MCF 10A (cell line): ENCODE measurements at regions not wholly inside any gene's neighbourhood (a gene's known extent, or its start where the extent isn't known, plus 50 kb on each side); places are given as distances from the start of the nearest gene placed in this dataset.

Source experiments
- BruUV-seq: library from RNA; stranded (reverse); fragments of 400-500 nt; replicated peaks from 2 replicates; lab custom pipeline; 2021; lab: Mats Ljungman, UMichigan
- CTCF ChIA-PET: fragments of 300-600 bp; sonication (Branson Sonifier 250); formaldehyde crosslinking; extraction: SDS; loops from one replicate; lab custom pipeline; 2021; ENCODE audit warnings: antibody characterized with exemption, inconsistent platforms; lab: Yijun Ruan, JAX
- POLR2A ChIA-PET: fragments of 300-600, 350-650 bp; sonication (Branson Sonifier 250); formaldehyde crosslinking; extraction: SDS; loops from one replicate; lab custom pipeline; 2020; ENCODE audit warnings: antibody characterized with exemption, inconsistent platforms; lab: Yijun Ruan, JAX
- DNase-seq: peaks from one replicate; pipeline ENCODE4 v3.0.0-alpha.2; 2018; ENCODE audit not compliant: unreplicated experiment
- H3K27ac Mint-ChIP-seq: one replicate; pipeline ENCODE4 v1.8.0; 2022; ENCODE audit warnings: mild to moderate bottlenecking, low read depth, mixed read lengths; ENCODE audit not compliant: unreplicated experiment
- H3K27me3 Mint-ChIP-seq: one replicate; pipeline ENCODE4 v1.8.0; 2022; ENCODE audit warnings: mixed read lengths; ENCODE audit not compliant: insufficient read depth, unreplicated experiment
- H3K36me3 Mint-ChIP-seq: one replicate; pipeline ENCODE4 v1.8.0; 2022; ENCODE audit warnings: mild to moderate bottlenecking, moderate library complexity, mixed read lengths; ENCODE audit not compliant: insufficient read depth, unreplicated experiment
- H3K4me1 Mint-ChIP-seq: one replicate; pipeline ENCODE4 v1.8.0; 2022; ENCODE audit warnings: mixed read lengths; ENCODE audit not compliant: insufficient read depth, unreplicated experiment
- H3K4me3 Mint-ChIP-seq: one replicate; pipeline ENCODE4 v1.8.0; 2022; ENCODE audit warnings: mild to moderate bottlenecking, moderate library complexity, mixed read lengths; ENCODE audit not compliant: unreplicated experiment
- H3K9me3 Mint-ChIP-seq: one replicate; pipeline ENCODE4 v1.8.0; 2022; ENCODE audit warnings: mixed read lengths; ENCODE audit not compliant: unreplicated experiment
- CTCF ChIP-seq: fragments of 200-600 bp; IDR thresholded peaks from one replicate; pipeline ENCODE4 v1.8.0; 2022; ENCODE audit warnings: antibody characterized with exemption, mild to moderate bottlenecking; ENCODE audit not compliant: unreplicated experiment
- intact Hi-C: fragments of 100-400 bp; cut with micrococcal nuclease; formaldehyde crosslinking; loops from 2 replicates; pipeline ENCODE4 v1.14.1; 2022

GRCh38 chr2:120675460-120676130, 60.1 kb upstream of the GLI2 start:
- H3K4me1 Mint-ChIP-seq, result no peaks in the 10 kb centered on the region
- no peaks in the 10 kb centered on the region for H3K36me3 Mint-ChIP-seq
- peak; percentile 32 for DNase-seq
- BruUV-seq, result no TSS peak
- H3K27me3 Mint-ChIP-seq, result peaks cover 4% of the 10 kb centered on the region
- intact Hi-C loops, result loop anchor here (5.0 to 10.0 kb wide), 2 partner anchors 153 to 361 kb away; no protein-coding TSS in a partner anchor
- CTCF ChIA-PET, result interaction anchor here (0.6 to 1.9 kb wide), 24 partner anchors 72 to 1255 kb away, joined by 3 to 11 read pairs (median 3); no protein-coding TSS in a partner anchor
- H3K4me3 Mint-ChIP-seq, result no peak overlapping the region
- H3K27ac Mint-ChIP-seq, result no peak overlapping the region
- no peaks in the 10 kb centered on the region for H3K9me3 Mint-ChIP-seq
- peak; percentile 69 for TF ChIP-seq CTCF
- POLR2A ChIA-PET, result no interaction called here

- Mint-ChIP-seq H3K9me3 (no peaks in the 10 kb centered on the region), H3K4me3 (no peak overlapping the region), H3K36me3 (no peaks in the 10 kb centered on the region), H3K27ac (no peak overlapping the region), H3K4me1 (no peaks in the 10 kb centered on the region), H3K27me3 (no peaks in the 10 kb centered on the region)
- POLR2A ChIA-PET, result interaction anchor here (0.6 kb wide), 1 partner anchor 31 kb away, joined by 3 read pairs; no protein-coding TSS in a partner anchor
- BruUV-seq, result no TSS peak
- intact Hi-C loops, result loop anchor here (5.0 to 10.0 kb wide), 2 partner anchors 155 to 362 kb away; no protein-coding TSS in a partner anchor
- CTCF ChIA-PET, result interaction anchor here (0.6 to 2.3 kb wide), 9 partner anchors 34 to 567 kb away, joined by 3 to 8 read pairs (median 4); no protein-coding TSS in a partner anchor
- TF ChIP-seq CTCF, result no peak
- no peak for DNase-seq
These were observed 58.4 kb upstream of the GLI2 start for GRCh38 chr2:120677221-120677620.

GRCh38 chr2:120677696-120678247, 57.9 kb upstream of the GLI2 start:
- Mint-ChIP-seq H3K4me3 (no peak overlapping the region), H3K4me1 (no peaks in the 10 kb centered on the region), H3K36me3 (no peaks in the 10 kb centered on the region), H3K9me3 (no peaks in the 10 kb centered on the region), H3K27ac (no peak overlapping the region), H3K27me3 (no peaks in the 10 kb centered on the region)
- ChIA-PET POLR2A (interaction anchor here (0.7 kb wide), 2 partner anchors 325 to 357 kb away, joined by 3 read pairs; no protein-coding TSS in a partner anchor), CTCF (interaction anchor here (0.6 to 2.3 kb wide), 11 partner anchors 108 to 568 kb away, joined by 3 to 8 read pairs (median 4); no protein-coding TSS in a partner anchor)
- BruUV-seq, result no TSS peak
- intact Hi-C loops, result loop anchor here (5.0 to 10.0 kb wide), 2 partner anchors 155 to 363 kb away; no protein-coding TSS in a partner anchor
- no peak for DNase-seq
- TF ChIP-seq CTCF, result no peak

- ChIA-PET POLR2A (interaction anchor here (0.7 kb wide), 3 partner anchors 325 to 569 kb away, joined by 3 read pairs; no protein-coding TSS in a partner anchor), CTCF (interaction anchor here (0.6 to 2.3 kb wide), 10 partner anchors 109 to 568 kb away, joined by 3 to 8 read pairs (median 4); no protein-coding TSS in a partner anchor)
- no peak overlapping the region for H3K4me3 Mint-ChIP-seq
- H3K36me3 Mint-ChIP-seq, result no peaks in the 10 kb centered on the region
- H3K27me3 Mint-ChIP-seq, result no peaks in the 10 kb centered on the region
- BruUV-seq, result no TSS peak
- H3K9me3 Mint-ChIP-seq, result no peaks in the 10 kb centered on the region
- TF ChIP-seq CTCF, result no peak
- no peaks in the 10 kb centered on the region for H3K4me1 Mint-ChIP-seq
- no peak overlapping the region for H3K27ac Mint-ChIP-seq
- intact Hi-C loops, result loop anchor here (5.0 to 10.0 kb wide), 2 partner anchors 156 to 363 kb away; no protein-coding TSS in a partner anchor
- DNase-seq, result no peak
These were observed 57.4 kb upstream of the GLI2 start for GRCh38 chr2:120678251-120678650.
